Activated naive CD8-positive, alpha-beta T cell treated with anti-CD3 and anti-CD28 coated beads, Interleukin-2, amount 10 ng/mL, durations not matched to agents 7 days and 5 days (primary cell): ENCODE measurements at regions not wholly inside any gene's neighbourhood (a gene's known extent, or its start where the extent isn't known, plus 50 kb on each side); places are given as distances from the start of the nearest gene placed in this dataset.

ENCODE experiments used
- ATAC-seq: fragments of 150-1000 bp; cut with Tn5 transposase; one replicate; pipeline ENCODE4 v1.10.0; 2021; ENCODE audit warnings: low read depth, moderate library complexity
- POLR2A ChIA-PET: fragments of 350-600 bp; sonication (Branson Sonifier 250); formaldehyde crosslinking; loops from one replicate; lab custom pipeline; 2021; ENCODE audit warnings: antibody characterized with exemption; lab: Charles Lee
- DNase-seq: peaks from one replicate; pipeline ENCODE4 v3.0.0; 2021
- H3K27ac Mint-ChIP-seq: one replicate; pipeline ENCODE4 v1.8.0; 2022; ENCODE audit warnings: mild to moderate bottlenecking, mixed read lengths
- H3K27me3 Mint-ChIP-seq: one replicate; pipeline ENCODE4 v1.8.0; 2022; ENCODE audit warnings: mild to moderate bottlenecking, moderate library complexity, mixed read lengths
- H3K36me3 Mint-ChIP-seq: one replicate; pipeline ENCODE4 v1.8.0; 2021; ENCODE audit warnings: mild to moderate bottlenecking, mixed read lengths
- H3K4me1 Mint-ChIP-seq: one replicate; pipeline ENCODE4 v1.8.0; 2021; ENCODE audit warnings: mixed read lengths
- H3K4me3 Mint-ChIP-seq: one replicate; pipeline ENCODE4 v1.8.0; 2022; ENCODE audit warnings: mild to moderate bottlenecking, moderate library complexity, mixed read lengths
- H3K9me3 Mint-ChIP-seq: one replicate; pipeline ENCODE4 v1.8.0; 2021; ENCODE audit warnings: mixed read lengths

- H3K27me3 Mint-ChIP-seq = no peaks in the 10 kb centered on the region
- no peak for ATAC-seq
- POLR2A ChIA-PET = interaction anchor here (2.8 kb wide), 1 partner anchor 335 kb away, joined by 23 read pairs; the partner anchor contains the start of gene BTG1
- peaks cover 18% of the 10 kb centered on the region for H3K36me3 Mint-ChIP-seq
- DNase-seq = no peak
- no peak overlapping the region for H3K4me3 Mint-ChIP-seq
- no peak overlapping the region for H3K27ac Mint-ChIP-seq
- peaks cover 14% of the 10 kb centered on the region for H3K9me3 Mint-ChIP-seq
- peaks cover 4% of the 10 kb centered on the region for H3K4me1 Mint-ChIP-seq
These were observed 335.6 kb downstream of the BTG1 start for GRCh38 chr12:91810077-91810476.

- Mint-ChIP-seq H3K4me3 (no peak overlapping the region), H3K27me3 (no peaks in the 10 kb centered on the region), H3K9me3 (peaks cover 18% of the 10 kb centered on the region), H3K27ac (no peak overlapping the region), H3K4me1 (no peaks in the 10 kb centered on the region), H3K36me3 (peaks cover 21% of the 10 kb centered on the region)
- DNase-seq (no peak), ATAC-seq (no peak)
- POLR2A ChIA-PET = no interaction called here
These were observed 340.6 kb downstream of the BTG1 start for GRCh38 chr12:91805031-91805430.

DNA sequence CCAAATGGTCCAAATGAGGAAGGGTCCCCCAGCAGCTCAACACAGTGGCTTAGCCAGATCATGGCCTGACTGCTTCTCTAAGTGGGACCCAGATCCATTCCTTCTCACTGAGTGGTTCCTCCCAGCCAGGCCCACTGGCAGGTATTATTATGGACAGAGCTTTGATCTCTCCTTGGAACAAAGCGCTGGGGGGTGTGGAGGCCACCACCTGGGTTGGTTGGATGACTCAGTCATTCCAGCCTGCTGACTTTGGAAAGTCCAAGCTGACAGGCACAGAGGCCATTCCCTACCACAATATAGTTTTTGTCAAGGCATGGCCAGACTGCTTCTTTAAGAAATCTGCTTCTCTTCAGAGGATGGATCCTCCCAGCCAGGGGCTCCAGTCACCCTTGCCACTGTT is 341.1 kb downstream of the BTG1 start:
- peaks cover 21% of the 10 kb centered on the region for H3K36me3 Mint-ChIP-seq
- DNase-seq (no peak), ATAC-seq (no peak)
- no peak overlapping the region for H3K27ac Mint-ChIP-seq
- H3K27me3 Mint-ChIP-seq = no peaks in the 10 kb centered on the region
- peaks cover 18% of the 10 kb centered on the region for H3K9me3 Mint-ChIP-seq
- POLR2A ChIA-PET = no interaction called here
- no peak overlapping the region for H3K4me3 Mint-ChIP-seq
- no peaks in the 10 kb centered on the region for H3K4me1 Mint-ChIP-seq

- H3K4me3 Mint-ChIP-seq = no peak overlapping the region
- POLR2A ChIA-PET = no interaction called here
- no peaks in the 10 kb centered on the region for H3K4me1 Mint-ChIP-seq
- no peak overlapping the region for H3K27ac Mint-ChIP-seq
- H3K36me3 Mint-ChIP-seq = peaks cover 6% of the 10 kb centered on the region
- no peaks in the 10 kb centered on the region for H3K27me3 Mint-ChIP-seq
- peaks cover 6% of the 10 kb centered on the region for H3K9me3 Mint-ChIP-seq
- no peak for ATAC-seq
- no peak for DNase-seq
These were observed 344.6 kb downstream of the BTG1 start for GRCh38 chr12:91801048-91801447.

DNA sequence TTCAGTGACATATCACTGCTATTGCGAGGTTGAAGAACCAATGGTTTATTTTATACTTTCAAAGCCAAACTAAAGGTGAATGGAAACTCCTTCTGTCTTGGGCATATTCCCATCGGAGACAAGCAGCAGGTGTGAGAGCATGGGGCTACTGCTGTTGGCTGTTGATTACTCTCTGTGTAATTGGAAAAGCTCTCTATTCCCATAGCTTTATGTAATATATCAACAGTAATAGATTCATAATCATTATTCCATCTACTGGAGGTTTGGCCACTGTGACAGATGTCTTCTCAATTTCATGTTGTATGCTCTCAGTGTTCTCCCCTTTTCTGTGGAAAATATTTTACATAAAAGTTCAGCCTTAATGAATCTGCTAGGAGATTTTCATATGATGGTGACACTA is 352.0 kb downstream of the BTG1 start:
- H3K4me3 Mint-ChIP-seq = no peak overlapping the region
- POLR2A ChIA-PET = no interaction called here
- H3K9me3 Mint-ChIP-seq = no peaks in the 10 kb centered on the region
- peaks cover 2% of the 10 kb centered on the region for H3K36me3 Mint-ChIP-seq
- no peak for ATAC-seq
- H3K27ac Mint-ChIP-seq = no peak overlapping the region
- peaks cover 2% of the 10 kb centered on the region for H3K4me1 Mint-ChIP-seq
- no peak for DNase-seq
- no peaks in the 10 kb centered on the region for H3K27me3 Mint-ChIP-seq

DNA sequence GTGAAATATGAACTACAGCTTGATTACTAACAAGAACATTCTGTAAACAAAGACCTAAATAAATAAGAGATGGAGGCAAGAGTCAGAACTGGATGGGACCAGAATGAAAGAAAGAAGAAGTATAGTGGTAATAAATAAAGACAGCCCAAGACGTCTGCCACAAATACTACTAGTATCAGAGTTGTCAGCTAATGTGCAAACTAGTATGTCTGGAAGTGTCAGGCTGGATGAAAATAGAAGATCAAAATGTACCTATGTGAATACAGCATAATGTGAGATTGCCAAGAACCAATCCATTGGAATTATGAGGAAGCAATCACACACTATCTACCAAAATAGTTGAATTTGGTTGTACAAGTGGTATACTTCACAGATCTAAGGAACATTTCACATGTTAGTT is 353.0 kb downstream of the BTG1 start:
- H3K9me3 Mint-ChIP-seq = no peaks in the 10 kb centered on the region
- POLR2A ChIA-PET = no interaction called here
- DNase-seq (no peak), ATAC-seq (no peak)
- no peak overlapping the region for H3K4me3 Mint-ChIP-seq
- peaks cover 2% of the 10 kb centered on the region for H3K4me1 Mint-ChIP-seq
- H3K27ac Mint-ChIP-seq = no peak overlapping the region
- no peaks in the 10 kb centered on the region for H3K27me3 Mint-ChIP-seq
- peaks cover 2% of the 10 kb centered on the region for H3K36me3 Mint-ChIP-seq

DNA sequence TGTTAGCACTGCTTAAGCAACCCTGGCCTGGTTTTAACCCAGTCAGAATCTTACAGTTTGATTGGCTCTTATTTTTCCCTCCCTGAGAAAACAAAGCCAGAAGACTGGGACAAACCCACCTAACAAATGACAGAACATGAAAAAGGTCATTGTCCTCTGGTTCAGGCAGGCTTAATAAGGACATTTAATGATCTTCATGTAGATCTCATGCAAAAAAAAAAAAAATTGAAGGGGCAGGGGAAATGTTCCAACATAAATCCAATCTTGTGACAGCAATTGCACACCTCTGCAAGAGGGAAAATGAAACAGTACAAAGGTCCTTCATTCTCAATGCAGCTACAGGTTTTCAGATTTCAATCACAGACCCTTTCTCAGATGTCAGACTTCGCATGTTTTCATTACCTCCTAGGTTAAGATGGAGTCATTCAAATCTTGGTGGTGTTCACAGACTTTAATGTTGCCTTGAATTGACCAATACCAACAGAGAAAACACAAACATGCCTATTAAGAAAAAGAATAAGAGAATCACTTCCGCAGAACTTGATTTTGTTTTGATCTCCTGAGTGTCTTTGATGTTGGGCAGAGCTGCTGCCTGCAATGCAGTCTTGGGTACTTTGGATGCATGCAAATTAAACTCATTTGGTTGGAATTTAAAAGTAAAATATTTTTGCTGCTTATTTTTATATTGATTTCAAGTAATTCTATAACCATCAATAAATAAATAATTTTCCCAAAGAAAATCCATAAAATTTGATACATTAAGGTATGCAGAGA is 359.0 kb downstream of the BTG1 start:
- Mint-ChIP-seq H3K4me1 (peaks cover 5% of the 10 kb centered on the region), H3K9me3 (peaks cover 6% of the 10 kb centered on the region), H3K4me3 (no peak overlapping the region), H3K27ac (no peak overlapping the region), H3K36me3 (peaks cover 1% of the 10 kb centered on the region), H3K27me3 (no peaks in the 10 kb centered on the region)
- POLR2A ChIA-PET = no interaction called here
- DNase-seq (no peak), ATAC-seq (no peak)

DNA sequence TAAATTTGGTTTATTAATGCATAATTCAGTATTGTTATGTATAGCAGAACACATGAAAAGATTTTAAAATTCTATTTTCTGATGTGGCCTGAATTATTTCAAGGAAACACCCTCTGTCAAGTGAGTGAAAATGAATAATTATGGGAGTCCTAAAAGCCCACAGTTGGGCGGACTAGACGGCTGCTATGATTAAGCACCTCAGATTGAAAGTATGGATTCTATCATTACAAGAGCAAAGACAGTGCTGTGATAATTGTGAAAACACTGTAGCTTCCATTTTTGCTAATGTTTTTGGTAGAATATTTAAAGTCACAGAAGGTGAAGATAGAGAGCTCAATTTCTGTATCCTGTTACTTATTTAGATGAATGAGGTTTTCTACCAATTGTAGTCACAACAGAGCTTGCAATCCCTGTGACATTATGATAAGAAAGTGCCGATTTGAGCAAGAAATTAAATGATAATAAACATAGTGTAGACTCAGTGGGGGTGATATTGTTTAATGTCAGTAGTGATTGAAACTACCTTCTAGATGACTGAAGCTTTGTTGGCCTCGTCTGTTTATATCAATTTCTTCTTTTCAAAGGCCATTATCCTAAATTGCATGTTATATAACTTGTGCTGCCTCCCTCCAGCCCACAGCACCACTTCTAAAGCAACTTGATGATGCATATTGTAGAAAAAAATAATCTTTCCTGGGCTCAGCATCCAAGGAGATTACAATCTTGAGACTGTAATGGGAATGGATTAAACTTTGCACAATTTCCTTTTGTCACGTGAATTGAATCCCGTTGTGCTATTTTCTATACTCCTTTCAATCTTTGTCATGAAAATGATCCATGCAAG is 359.8 kb downstream of the BTG1 start:
- Mint-ChIP-seq H3K27me3 (no peaks in the 10 kb centered on the region), H3K27ac (no peak overlapping the region), H3K4me1 (peaks cover 5% of the 10 kb centered on the region), H3K9me3 (peaks cover 7% of the 10 kb centered on the region), H3K36me3 (peaks cover 1% of the 10 kb centered on the region), H3K4me3 (no peak overlapping the region)
- ATAC-seq = no peak
- DNase-seq = no peak
- POLR2A ChIA-PET = no interaction called here

DNA sequence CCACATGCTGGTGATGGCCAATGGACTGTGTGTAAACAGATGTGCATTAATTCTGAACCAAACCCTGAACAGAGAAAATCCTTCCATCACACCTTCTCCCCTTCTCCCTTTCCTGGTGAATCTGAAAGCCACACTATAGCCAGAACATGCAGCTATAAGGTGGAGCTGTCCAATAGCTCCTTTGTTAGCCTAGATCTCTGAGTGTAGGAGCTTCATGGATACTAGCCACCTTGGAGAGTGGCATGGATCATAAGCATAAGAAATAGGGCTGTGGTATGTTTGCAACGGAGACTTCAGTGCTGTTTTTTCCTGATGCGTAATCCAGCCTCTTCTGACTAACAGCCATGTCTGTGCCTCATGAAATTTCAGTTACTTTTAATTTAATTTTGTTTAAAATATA is 364.5 kb downstream of the BTG1 start:
- Mint-ChIP-seq H3K9me3 (peaks cover 7% of the 10 kb centered on the region), H3K36me3 (peaks cover 1% of the 10 kb centered on the region), H3K4me1 (peaks cover 14% of the 10 kb centered on the region), H3K27me3 (no peaks in the 10 kb centered on the region), H3K4me3 (no peak overlapping the region), H3K27ac (no peak overlapping the region)
- no peak for ATAC-seq
- POLR2A ChIA-PET = no interaction called here
- no peak for DNase-seq

GRCh38 chr12:91778938-91779400 is 366.7 kb downstream of the BTG1 start:
- POLR2A ChIA-PET = no interaction called here
- Mint-ChIP-seq H3K36me3 (no peaks in the 10 kb centered on the region), H3K27ac (peak overlapping the region; percentile 83), H3K27me3 (no peaks in the 10 kb centered on the region), H3K9me3 (peaks cover 5% of the 10 kb centered on the region), H3K4me1 (peaks cover 17% of the 10 kb centered on the region), H3K4me3 (peak overlapping the region; percentile 80)
- no peak for DNase-seq
- ATAC-seq = peak; percentile 90

DNA sequence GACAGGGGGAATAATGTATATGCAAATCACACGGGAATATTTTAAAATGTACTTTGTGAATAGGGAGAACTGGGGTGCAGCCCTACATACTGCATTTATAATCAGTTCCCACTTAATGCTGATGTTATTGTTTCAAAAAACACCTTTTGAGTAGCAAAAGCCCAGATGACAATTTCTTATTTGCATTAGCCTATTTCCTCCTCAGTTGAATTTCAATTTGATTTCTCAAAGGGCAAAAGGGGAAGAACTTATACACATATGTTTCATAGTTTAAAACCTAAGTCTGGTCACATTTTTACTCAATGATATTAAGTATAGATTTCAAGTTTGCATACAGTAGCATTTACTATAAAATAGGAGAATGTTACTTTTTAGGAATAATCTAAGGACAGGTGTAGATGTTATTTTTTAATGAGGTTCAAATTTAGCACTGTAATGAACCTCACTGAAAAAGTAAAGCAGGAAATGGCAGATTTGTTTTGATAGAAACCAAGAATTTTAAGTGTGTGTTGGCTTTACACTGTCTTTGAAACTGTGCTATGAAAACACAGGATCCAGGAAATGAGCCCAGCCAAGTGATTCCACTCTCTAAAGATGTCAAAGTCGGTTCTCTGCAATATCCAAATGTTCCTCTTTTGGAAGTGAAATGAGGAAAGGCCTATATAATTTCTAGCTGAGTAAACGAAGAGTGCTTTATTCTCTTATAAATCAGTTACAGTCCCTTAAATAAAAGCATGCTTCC is 367.4 kb downstream of the BTG1 start:
- H3K36me3 Mint-ChIP-seq = no peaks in the 10 kb centered on the region
- H3K4me1 Mint-ChIP-seq = peaks cover 17% of the 10 kb centered on the region
- H3K27me3 Mint-ChIP-seq = no peaks in the 10 kb centered on the region
- peak; percentile 39 for ATAC-seq
- POLR2A ChIA-PET = interaction anchor here (0.5 kb wide), 1 partner anchor 75 kb away, joined by 3 read pairs; no protein-coding TSS in a partner anchor
- DNase-seq = no peak
- peaks cover 5% of the 10 kb centered on the region for H3K9me3 Mint-ChIP-seq
- H3K4me3 Mint-ChIP-seq = peak overlapping the region; percentile 80
- H3K27ac Mint-ChIP-seq = peak overlapping the region; percentile 83

DNA sequence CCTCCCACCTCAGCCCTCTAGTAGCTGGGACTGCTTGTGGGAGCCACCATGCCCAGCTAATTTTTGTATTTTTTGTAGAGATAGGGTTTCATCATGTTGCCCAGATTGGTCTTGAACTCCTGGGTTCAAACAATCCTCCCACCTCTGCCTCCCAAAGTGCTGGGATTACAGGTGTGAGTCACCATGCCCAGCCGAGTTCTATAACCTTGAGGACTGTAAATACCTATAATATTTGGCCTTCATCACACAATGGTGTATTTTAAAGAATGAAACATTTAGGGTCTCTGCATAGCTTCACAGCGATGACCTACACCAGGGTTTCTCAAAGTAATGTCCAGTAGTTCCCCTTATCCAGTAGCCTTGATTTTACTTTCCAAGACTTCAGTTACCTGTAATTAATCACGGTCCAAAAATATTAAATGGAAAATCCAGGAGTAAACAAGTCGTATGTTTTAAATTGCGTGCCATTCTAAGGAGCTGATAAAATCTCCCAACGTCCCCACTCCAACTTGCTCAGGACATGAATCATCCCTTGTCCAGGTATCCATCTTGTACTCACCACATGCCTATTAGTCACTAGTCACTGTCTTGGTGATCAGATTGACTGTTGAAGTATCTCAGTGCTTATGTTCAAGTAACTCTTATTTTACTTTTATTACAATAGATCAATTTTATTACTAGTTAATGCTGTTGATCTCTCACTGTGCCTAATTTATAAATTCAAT is 368.2 kb downstream of the BTG1 start:
- H3K36me3 Mint-ChIP-seq = no peaks in the 10 kb centered on the region
- no peak overlapping the region for H3K27ac Mint-ChIP-seq
- H3K27me3 Mint-ChIP-seq = no peaks in the 10 kb centered on the region
- POLR2A ChIA-PET = no interaction called here
- ATAC-seq (no peak), DNase-seq (no peak)
- peaks cover 17% of the 10 kb centered on the region for H3K4me1 Mint-ChIP-seq
- no peak overlapping the region for H3K4me3 Mint-ChIP-seq
- peaks cover 3% of the 10 kb centered on the region for H3K9me3 Mint-ChIP-seq
